Left colon (tissue), 2 donors: ENCODE measurements at regions not wholly inside any gene's neighbourhood (a gene's known extent, or its start where the extent isn't known, plus 50 kb on each side); places are given as distances from the start of the nearest gene placed in this dataset.

Experiments
- ATAC-seq: fragments of 200-7000 bp; cut with Tn5 transposase; one replicate; pipeline ENCODE4 v1.9.1; 2020; ENCODE audit warnings: mild to moderate bottlenecking, moderate library complexity
- DNase-seq, 2 donors: peaks; one replicate each; pipeline ENCODE4 v3.0.0-alpha.2; 2020
- intact Hi-C, 2 donors: fragments of 100-400 bp; cut with DNase I in 1 of 2; cut with micrococcal nuclease in 1 of 2; formaldehyde crosslinking; loops; one replicate each; pipeline versions ENCODE4 v1.11.2 to v1.14.0; 2022; cut with DNase I, micrococcal nuclease
- donor health status: DM: no; HTN: no; CAD: no.
- donor health status: DM: yes; HTN: yes; CAD: no.

- intact Hi-C loops = no loop called here
- DNase-seq = no peak
- ATAC-seq = no peak
These were observed 912.9 kb downstream of the SORCS1 start for GRCh38 chr10:106251573-106251972.

DNA sequence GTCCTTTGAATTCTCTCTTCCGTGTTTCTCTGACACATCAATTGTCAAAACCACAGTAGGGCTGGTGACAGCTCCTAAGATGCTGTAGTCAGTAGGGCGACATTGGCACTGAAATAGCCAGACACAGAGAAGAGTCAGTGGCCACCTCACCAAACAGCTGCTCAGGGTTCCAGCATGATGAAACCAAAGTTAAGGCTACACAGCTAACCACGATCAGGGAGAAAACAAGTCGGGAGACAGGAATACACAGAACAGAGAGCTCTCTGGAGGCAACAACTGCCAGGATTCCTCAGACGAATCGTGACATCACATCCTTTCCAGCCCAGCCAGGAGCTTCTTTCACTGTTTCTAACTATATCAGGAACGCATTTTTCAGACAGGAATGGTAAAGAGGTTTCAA is 922.2 kb downstream of the SORCS1 start:
- no peak for ATAC-seq

DNA sequence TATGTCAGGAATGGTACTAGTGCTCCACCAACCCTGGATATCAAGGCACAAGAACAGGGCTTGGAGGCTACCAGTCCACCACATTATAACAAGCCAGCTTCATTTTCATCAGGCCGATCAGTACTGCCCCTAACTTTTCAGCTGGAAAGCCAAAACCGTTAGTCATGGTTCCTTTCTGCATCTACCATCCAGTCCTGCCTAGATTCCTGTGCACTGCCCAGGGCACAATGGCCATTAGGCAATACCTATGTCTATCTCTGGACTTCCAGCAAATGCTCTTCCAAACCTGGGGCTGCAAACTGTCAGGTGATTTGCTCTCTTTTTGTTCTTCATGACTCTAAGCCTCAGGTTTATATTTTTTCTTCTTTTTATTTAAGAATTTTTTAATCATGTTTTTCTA is 937.7 kb downstream of the SORCS1 start:
- no peak for DNase-seq
- intact Hi-C loops = no loop called here
- no peak for ATAC-seq

More for the DNA sequence above, 922.2 kb downstream of the SORCS1 start:
- DNase-seq = no peak
- intact Hi-C loops = no loop called here

GRCh38 chr10:106226142-106226541 is 938.4 kb downstream of the SORCS1 start:
- intact Hi-C loops = no loop called here
- DNase-seq (no peak), ATAC-seq (no peak)

DNA sequence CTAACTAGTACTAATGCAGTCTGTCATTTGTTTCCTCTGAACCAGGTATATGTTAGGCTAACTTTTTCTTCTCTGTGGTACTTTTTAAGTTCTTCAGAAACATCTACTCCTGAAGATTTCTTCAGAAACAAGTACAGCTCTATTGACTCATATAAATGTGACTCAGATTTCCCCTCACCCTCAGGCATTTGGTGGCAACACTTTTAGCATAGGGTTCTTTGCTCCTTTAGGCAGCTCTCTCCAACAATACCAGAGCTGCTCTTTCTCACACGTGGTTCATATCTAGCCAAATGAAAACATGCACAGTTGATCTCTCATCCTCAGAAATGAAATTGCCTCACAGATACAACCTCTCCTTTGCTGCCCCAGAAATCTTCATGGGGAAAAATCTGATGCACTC is 939.8 kb downstream of the SORCS1 start:
- ATAC-seq = no peak
- intact Hi-C loops = no loop called here
- DNase-seq = no peak

DNA sequence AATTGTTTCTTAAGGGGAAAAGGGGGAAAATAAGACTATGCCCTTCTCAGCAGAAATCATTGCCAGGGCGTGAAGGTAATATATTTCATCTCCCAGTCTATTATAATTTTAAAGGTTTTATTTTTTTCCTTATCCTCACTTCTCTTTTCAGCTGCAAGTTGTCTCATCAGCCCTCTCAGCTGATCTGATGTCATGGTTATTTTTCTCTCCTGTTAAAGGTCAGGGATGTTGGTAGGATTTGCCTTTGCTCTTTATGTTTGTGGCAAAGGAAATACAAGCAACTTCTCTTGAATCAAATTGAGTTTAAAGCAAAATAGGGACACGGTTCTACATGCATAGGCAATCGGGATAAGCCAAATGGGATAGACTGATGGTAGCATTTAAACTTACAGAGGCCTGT is 946.9 kb downstream of the SORCS1 start:
- no peak for ATAC-seq
- no peak for DNase-seq
- intact Hi-C loops = no loop called here

GRCh38 chr10:106216085-106216484 is 948.4 kb downstream of the SORCS1 start:
- no peak for DNase-seq
- intact Hi-C loops = no loop called here
- ATAC-seq = no peak

GRCh38 chr10:106214243-106214642 is 950.3 kb downstream of the SORCS1 start:
- no peak for ATAC-seq
- DNase-seq = no peak

GRCh38 chr10:106213493-106213892 is 951.0 kb downstream of the SORCS1 start:
- ATAC-seq = no peak
- DNase-seq = no peak

More at GRCh38 chr10:106214243-106214642, 950.3 kb downstream of the SORCS1 start:
- intact Hi-C loops = no loop called here

DNA sequence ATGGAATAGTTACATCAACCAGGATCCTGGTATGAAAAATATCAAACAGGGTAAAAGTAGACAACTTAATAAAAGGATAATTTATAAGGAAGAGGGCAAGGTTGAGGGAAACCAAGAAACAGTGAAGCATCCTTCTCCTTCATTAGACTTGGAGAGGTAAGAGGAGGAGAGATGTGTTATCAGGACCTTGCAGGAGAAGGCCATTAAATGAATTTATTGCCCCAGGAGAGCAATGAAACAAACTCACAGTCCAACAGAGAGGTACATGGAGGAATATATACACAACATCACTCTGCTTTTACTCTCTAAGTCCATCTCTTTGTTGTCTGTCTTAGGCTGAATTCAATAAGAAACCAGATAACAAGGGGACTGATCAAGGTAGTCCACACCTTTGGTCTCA is 966.2 kb downstream of the SORCS1 start:
- ATAC-seq = no peak
- no peak for DNase-seq
- intact Hi-C loops = no loop called here

More at GRCh38 chr10:106213493-106213892, 951.0 kb downstream of the SORCS1 start:
- intact Hi-C loops = no loop called here

DNA sequence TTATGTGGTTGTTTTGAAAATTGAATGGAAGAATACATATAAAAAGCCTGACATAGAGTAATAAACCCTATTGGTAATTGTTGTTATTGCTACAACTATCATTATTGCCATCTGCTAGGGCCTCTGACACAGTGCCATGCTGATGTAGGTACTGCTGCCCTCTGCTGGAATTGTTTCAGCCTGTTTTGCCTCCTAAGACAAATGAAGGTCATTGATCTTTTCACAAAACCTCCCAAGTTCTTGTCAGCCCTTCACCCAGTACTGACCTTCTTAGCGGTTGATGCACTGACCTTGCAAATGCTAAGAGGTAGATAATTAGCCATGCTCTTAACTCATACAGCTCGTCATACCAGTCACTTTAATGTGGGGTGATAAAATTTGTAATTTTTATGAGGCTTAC is 975.2 kb downstream of the SORCS1 start:
- intact Hi-C loops = no loop called here
- no peak for ATAC-seq
- peak in 1 of 2 donors; percentile 8 for DNase-seq

- intact Hi-C loops = no loop called here
- no peak for DNase-seq
- ATAC-seq = no peak
These were observed 978.6 kb downstream of the SORCS1 start for GRCh38 chr10:106185951-106186350.

GRCh38 chr10:106183041-106183440 is 981.5 kb downstream of the SORCS1 start:
- intact Hi-C loops = no loop called here
- ATAC-seq (no peak), DNase-seq (no peak)

DNA sequence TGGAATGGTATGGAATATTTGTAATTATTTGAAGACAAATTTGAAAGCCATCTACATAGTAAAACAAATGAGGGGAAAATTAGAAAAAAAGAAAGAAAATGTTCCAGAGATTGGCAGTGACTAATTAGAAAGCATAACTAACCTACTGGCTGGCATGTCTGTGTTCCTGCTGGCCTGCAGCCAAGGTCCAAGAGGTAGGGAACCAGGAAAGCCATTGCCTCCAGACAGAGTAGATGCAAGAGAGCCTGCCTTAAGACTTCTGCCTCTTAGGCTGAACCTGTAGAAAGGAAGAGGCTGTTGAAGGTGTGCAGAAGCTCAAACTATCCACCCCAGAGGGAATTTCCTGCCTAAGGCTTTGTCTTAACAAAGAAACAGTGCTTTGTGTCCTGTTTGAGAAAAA is 982.0 kb downstream of the SORCS1 start:
- DNase-seq (no peak), ATAC-seq (no peak)
- intact Hi-C loops = no loop called here

DNA sequence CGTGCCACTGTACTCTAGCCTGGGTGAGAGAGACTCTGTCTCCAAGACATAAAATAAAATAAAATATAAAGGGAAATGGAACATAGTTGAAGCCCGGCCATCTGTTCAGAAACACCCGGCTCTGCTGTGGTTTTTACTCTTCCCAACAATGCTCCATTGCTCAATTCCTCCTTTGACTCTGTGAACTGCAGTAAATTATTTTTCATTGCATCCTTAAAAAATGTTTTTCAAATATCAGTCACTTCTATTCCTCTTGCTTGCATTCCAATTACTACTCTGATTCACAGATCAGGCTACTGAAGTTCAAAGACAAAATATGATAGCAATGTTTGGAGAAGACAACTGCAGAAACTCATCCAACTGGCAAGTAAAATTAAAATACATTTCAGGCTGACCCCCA is 983.0 kb downstream of the SORCS1 start:
- intact Hi-C loops = no loop called here
- DNase-seq (no peak), ATAC-seq (no peak)

GRCh38 chr10:106179430-106179829 is 985.1 kb downstream of the SORCS1 start:
- ATAC-seq (no peak), DNase-seq (no peak)
- intact Hi-C loops = loop anchor here in 1 of 2 donors (10.0 kb wide), 1 partner anchor 235 kb away; no protein-coding TSS in a partner anchor

GRCh38 chr10:106175760-106176377 is 988.6 kb downstream of the SORCS1 start:
- ATAC-seq (no peak), DNase-seq (no peak)
- intact Hi-C loops = loop anchor here in 1 of 2 donors (10.0 kb wide), 1 partner anchor 231 kb away; no protein-coding TSS in a partner anchor

- intact Hi-C loops = loop anchor here in 1 of 2 donors (10.0 kb wide), 1 partner anchor 229 kb away; no protein-coding TSS in a partner anchor
- no peak for ATAC-seq
- no peak for DNase-seq
These were observed 990.7 kb downstream of the SORCS1 start for GRCh38 chr10:106173838-106174237.

DNA sequence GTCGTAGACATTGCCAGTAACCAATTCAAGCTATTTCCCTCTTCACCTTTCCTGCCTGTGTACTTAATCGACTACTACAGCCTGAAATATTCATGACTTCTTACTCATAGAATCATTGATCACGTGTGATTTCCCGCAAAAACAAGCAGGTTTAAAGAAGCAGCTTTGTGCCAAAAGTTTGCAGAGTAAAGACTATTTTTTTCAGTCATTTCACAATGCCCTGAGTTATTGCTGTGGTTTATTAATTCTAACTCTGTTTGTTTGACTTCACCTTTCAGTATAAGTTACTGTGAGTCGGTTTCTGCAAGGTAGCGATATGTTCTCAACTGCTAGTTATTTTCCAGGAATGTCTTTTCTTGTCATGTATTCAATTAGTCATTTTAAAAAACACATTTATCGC is 995.3 kb downstream of the SORCS1 start:
- intact Hi-C loops = no loop called here
- no peak for ATAC-seq
- no peak for DNase-seq

DNA sequence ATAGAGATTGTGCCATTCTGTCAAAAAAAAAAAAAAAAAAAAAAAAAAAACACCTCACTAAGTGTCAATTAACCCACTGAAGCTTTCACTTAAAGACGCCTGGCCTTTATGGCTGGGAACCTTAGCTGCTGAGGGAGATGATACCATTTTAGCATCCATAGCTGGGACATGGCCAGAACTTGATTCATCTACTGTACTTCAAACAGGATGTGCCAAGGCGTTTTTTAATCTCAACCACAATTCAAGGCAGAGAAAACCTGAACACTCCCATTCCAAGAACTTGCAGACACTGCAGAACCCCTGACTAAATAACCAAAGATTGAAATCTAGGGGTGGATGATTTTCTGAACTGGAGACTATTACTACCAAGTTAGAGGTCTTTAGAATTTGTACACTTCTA is 996.6 kb downstream of the SORCS1 start:
- ATAC-seq = no peak
- intact Hi-C loops = no loop called here
- no peak for DNase-seq

GRCh38 chr10:106158241-106158640 is 1006.3 kb downstream of the SORCS1 start:
- ATAC-seq = no peak
- intact Hi-C loops = no loop called here
- no peak for DNase-seq
